HFF-Myc (cell line): ENCODE measurements at regions not wholly inside any gene's neighbourhood (a gene's known extent, or its start where the extent isn't known, plus 50 kb on each side); places are given as distances from the start of the nearest gene placed in this dataset.

Source experiments
- DNase-seq: peaks from one replicate; pipeline ENCODE4 v3.0.0-alpha.2; 2011; ENCODE audit warnings: low read depth; ENCODE audit errors: extremely low read depth
- H3K4me3 ChIP-seq: replicated peaks from 2 replicates; pipeline ENCODE4 v1.5.1; 2011; ENCODE audit warnings: low read depth, mild to moderate bottlenecking, control low read depth, low read length
- TF ChIP-seq, protein P1 (sequence below): IDR thresholded peaks from 2 replicates; pipeline ENCODE4 v1.5.1; 2012; ENCODE audit warnings: mild to moderate bottlenecking, low read depth, low read length, control low read depth; ENCODE audit errors: missing control alignments

DNA sequence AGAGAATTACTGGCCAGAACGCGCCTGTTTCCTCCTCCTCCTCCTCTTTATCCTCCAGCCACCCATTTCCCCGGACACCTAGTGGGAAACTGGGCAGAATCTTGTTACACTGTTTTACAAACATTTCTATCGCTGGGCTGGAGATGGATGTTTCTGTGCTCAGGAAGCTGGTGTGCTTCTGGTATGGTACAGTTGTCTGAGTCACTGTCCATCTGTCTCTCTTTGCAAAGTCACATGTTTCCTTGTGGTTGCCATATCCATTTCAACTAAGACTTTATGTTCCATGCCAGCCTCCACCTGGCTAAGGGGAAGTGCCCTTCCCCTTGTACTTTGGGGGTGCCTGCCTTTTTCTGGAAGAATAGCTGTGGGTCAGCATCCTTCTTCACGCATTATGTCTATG lies 52.9 kb upstream of the SLC22A16 start:
- TF ChIP-seq, protein P1, sequence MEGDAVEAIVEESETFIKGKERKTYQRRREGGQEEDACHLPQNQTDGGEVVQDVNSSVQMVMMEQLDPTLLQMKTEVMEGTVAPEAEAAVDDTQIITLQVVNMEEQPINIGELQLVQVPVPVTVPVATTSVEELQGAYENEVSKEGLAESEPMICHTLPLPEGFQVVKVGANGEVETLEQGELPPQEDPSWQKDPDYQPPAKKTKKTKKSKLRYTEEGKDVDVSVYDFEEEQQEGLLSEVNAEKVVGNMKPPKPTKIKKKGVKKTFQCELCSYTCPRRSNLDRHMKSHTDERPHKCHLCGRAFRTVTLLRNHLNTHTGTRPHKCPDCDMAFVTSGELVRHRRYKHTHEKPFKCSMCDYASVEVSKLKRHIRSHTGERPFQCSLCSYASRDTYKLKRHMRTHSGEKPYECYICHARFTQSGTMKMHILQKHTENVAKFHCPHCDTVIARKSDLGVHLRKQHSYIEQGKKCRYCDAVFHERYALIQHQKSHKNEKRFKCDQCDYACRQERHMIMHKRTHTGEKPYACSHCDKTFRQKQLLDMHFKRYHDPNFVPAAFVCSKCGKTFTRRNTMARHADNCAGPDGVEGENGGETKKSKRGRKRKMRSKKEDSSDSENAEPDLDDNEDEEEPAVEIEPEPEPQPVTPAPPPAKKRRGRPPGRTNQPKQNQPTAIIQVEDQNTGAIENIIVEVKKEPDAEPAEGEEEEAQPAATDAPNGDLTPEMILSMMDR = no peak
- peak; percentile 76 for DNase-seq
- no peak overlapping the region for H3K4me3 ChIP-seq

DNA sequence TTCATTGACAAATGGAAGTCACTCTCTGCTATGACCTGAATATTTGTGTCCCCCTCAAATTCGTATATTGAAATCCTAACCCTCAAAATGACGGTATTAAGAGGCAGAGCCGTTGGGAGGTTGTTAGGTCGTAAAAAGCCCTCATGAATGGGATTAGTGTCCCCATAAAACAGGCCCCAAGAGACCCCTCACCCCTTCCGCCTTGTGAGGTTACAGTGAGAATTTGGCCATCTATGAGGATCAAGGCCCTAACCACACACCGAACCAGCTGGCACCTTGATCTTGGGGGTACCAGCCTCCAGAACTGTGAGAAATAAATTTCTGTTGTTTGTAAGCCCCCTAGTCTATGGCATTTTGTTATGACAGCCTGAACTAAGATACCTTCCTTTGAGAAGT lies 52.5 kb upstream of the SLC22A16 start:
- no peak overlapping the region for H3K4me3 ChIP-seq
- TF ChIP-seq, protein P1 = no peak
- DNase-seq = no peak

DNA sequence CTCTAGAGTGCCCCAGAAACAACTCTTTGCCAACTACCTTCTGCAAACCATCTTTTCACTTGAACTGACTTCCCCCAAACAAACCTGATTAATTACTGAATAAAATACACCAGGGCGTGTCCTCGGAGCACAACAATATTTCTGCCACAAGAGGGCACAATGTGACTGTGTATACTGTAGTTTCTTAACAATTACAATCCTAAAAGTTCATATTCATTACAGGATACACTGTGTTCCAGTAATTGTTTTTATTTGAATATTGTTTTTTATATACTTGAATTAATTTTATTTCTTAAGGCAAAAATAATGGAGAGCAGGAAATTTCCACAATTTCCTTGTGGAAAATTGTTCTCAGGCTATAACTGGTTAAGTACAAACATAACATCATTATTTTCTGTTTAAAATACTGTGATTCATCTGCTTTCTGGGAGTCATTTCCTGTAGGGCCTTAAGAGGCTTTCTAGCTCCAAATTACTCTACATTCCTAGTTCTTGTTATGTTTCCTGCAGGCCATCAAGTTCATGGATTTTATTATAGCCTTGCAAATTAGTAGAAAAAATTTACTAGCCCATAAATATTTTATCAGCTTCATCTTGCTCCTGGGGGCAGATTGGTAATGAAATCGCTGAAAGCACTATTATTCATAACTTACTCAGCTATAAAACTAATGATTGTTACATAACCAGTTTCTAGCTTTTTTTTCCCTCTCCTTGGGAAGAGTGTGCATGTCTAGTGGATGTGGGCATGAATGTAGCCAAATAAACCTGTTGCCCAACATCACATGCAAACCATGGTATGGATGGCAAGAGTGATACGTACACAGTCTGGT lies 51.9 kb upstream of the SLC22A16 start:
- TF ChIP-seq, protein P1 = peak; percentile 55
- peak; percentile 87 for DNase-seq
- no peak overlapping the region for H3K4me3 ChIP-seq

DNA sequence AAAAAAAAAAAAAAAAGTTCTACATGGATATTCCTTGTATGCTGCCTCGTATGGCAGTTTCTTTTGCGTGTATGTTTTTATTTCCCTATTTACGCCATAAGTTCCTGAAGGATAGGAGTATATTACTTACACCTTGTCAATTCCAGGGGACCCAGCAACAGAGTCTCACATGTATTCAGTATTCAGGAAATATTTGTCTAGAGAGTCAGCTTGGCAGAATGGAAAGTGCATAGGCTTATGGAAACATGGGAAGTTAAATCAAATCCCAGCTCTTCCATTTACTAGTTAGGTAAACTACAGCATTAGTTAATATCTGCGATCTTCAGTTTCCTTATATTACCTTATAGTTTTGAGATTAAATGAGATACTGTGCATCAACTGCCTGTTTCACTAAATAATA lies 51.1 kb upstream of the SLC22A16 start:
- no peak for DNase-seq
- no peak overlapping the region for H3K4me3 ChIP-seq
- TF ChIP-seq, protein P1 = no peak

DNA sequence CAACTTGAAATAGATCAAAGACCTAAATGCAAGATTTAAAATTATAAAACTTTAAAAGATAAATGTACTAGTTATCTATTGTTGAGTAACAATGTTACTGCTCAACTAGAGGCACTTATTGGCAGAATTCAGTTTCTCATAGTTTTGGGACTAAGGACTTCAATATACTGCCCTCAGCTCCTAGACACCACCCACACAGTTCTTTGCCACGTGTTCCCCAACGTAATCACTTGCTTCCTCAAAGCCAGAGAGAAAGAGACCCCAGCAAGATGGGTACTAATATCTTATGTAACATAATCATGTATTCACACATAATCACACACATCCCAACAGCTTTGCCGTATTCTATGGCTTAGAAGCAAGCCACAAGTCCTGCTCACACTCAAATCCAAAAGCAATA lies 50.3 kb upstream of the SLC22A16 start:
- no peak overlapping the region for H3K4me3 ChIP-seq
- DNase-seq = no peak
- TF ChIP-seq, protein P1 = no peak
